Loucy (cell line): ENCODE measurements at regions not wholly inside any gene's neighbourhood (a gene's known extent, or its start where the extent isn't known, plus 50 kb on each side); places are given as distances from the start of the nearest gene placed in this dataset.

Source experiments
- H2AFZ ChIP-seq: fragments of 200-600 bp; sonication (generic); 2 replicates; pipeline ENCODE4 v1.6.0; 2016; ENCODE audit warnings: antibody characterized with exemption, mild to moderate bottlenecking, low read length, moderate library complexity
- H3F3A ChIP-seq: fragments of 200-600 bp; 2 replicates; pipeline ENCODE4 v1.6.0; 2016; ENCODE audit warnings: antibody characterized with exemption, low read depth, mild to moderate bottlenecking
- H3K27me3 ChIP-seq: fragments of 200-600 bp; sonication (generic); 2 replicates; pipeline ENCODE4 v1.6.1; 2014; ENCODE audit warnings: low read length, mild to moderate bottlenecking; ENCODE audit not compliant: insufficient read depth, poor library complexity, severe bottlenecking
- H3K36me3 ChIP-seq: fragments of 200-600 bp; sonication (generic); 2 replicates; pipeline ENCODE4 v1.6.1; 2016; ENCODE audit warnings: low read length; ENCODE audit not compliant: insufficient read depth
- H3K4me1 ChIP-seq: fragments of 200-600 bp; sonication (generic); 2 replicates; pipeline ENCODE4 v1.5.1; 2014; ENCODE audit warnings: low read length, mild to moderate bottlenecking; ENCODE audit not compliant: insufficient read depth, poor library complexity, severe bottlenecking
- H3K4me2 ChIP-seq: fragments of 200-600 bp; sonication (generic); 2 replicates; pipeline ENCODE4 v1.6.0; 2014; ENCODE audit warnings: antibody characterized with exemption, low read length, low read depth, mild to moderate bottlenecking; ENCODE audit not compliant: poor library complexity, severe bottlenecking
- H3K4me3 ChIP-seq: fragments of 200-600 bp; sonication (generic); 2 replicates; pipeline ENCODE4 v1.5.1; 2014; ENCODE audit warnings: low read length, mild to moderate bottlenecking, mixed read lengths; ENCODE audit not compliant: poor library complexity, severe bottlenecking
- H3K79me2 ChIP-seq: fragments of 200-600 bp; sonication (generic); 2 replicates; pipeline ENCODE4 v1.6.1; 2014; ENCODE audit warnings: low read length; ENCODE audit not compliant: insufficient read depth
- H3K9ac ChIP-seq: fragments of 200-600 bp; sonication (generic); 2 replicates; pipeline ENCODE4 v1.6.0; 2014; ENCODE audit warnings: mild to moderate bottlenecking, low read depth, low read length, moderate library complexity; ENCODE audit not compliant: poor library complexity, severe bottlenecking
- H3K9me2 ChIP-seq: fragments of 200-600 bp; sonication (generic); replicated peaks from 2 replicates; pipeline ENCODE4 v1.6.1; 2016; ENCODE audit warnings: low read depth, low read length, mixed read lengths
- H3K9me3 ChIP-seq: fragments of 200-600 bp; sonication (generic); 2 replicates; pipeline ENCODE4 v1.6.1; 2014; ENCODE audit warnings: mild to moderate bottlenecking, antibody characterized with exemption, low read length, low read depth; ENCODE audit not compliant: insufficient read depth
- H4K20me1 ChIP-seq: fragments of 200-600 bp; sonication (generic); 2 replicates; pipeline ENCODE4 v1.6.0; 2014; ENCODE audit warnings: antibody characterized with exemption, low read length, mild to moderate bottlenecking; ENCODE audit not compliant: insufficient read depth, poor library complexity, severe bottlenecking
- EZH2phosphoT487 ChIP-seq: fragments of 200-600 bp; IDR thresholded peaks from 2 replicates; pipeline ENCODE4 v1.6.1; 2018; ENCODE audit warnings: antibody characterized with exemption, mild to moderate bottlenecking, moderate library complexity, borderline replicate concordance
- TF ChIP-seq, protein P1 (sequence below): fragments of 200-600 bp; sonication (generic); conservative IDR thresholded peaks from 2 replicates; pipeline ENCODE4 v1.5.1; 2014; ENCODE audit warnings: mild to moderate bottlenecking, antibody characterized with exemption, low read length

DNA sequence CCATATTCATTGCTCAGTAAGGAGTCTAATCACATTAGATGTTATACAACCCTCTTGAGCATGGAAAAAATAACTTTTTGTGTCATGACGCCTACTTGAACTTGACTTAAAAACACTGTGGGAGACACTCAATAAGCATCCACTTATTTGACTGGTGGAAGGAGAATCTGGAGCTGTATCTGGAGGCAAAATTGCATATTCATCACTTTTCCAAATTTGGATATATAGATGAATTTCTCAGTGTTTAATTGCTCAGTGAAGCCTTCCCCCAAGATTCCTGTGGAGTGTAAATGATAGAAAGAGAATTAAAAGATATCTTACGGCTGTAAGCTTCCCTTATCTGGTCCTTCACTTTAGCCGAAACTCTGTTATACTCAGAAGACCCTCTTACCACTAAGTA is 610.7 kb upstream of the ADGRL2 start:
- H3K36me3 ChIP-seq, result no peaks in the 10 kb centered on the region
- no peaks in the 10 kb centered on the region for H3K9me2 ChIP-seq
- no peak overlapping the region for H3K9ac ChIP-seq
- H3K9me3 ChIP-seq, result no peaks in the 10 kb centered on the region
- no peak for TF ChIP-seq EZH2phosphoT487
- TF ChIP-seq, protein P1, sequence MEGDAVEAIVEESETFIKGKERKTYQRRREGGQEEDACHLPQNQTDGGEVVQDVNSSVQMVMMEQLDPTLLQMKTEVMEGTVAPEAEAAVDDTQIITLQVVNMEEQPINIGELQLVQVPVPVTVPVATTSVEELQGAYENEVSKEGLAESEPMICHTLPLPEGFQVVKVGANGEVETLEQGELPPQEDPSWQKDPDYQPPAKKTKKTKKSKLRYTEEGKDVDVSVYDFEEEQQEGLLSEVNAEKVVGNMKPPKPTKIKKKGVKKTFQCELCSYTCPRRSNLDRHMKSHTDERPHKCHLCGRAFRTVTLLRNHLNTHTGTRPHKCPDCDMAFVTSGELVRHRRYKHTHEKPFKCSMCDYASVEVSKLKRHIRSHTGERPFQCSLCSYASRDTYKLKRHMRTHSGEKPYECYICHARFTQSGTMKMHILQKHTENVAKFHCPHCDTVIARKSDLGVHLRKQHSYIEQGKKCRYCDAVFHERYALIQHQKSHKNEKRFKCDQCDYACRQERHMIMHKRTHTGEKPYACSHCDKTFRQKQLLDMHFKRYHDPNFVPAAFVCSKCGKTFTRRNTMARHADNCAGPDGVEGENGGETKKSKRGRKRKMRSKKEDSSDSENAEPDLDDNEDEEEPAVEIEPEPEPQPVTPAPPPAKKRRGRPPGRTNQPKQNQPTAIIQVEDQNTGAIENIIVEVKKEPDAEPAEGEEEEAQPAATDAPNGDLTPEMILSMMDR, result no peak
- no peak overlapping the region for H2AFZ ChIP-seq
- H3K4me2 ChIP-seq, result no peak overlapping the region
- no peaks in the 10 kb centered on the region for H3K4me1 ChIP-seq
- H3K79me2 ChIP-seq, result no peaks in the 10 kb centered on the region
- no peak overlapping the region for H3K4me3 ChIP-seq
- no peaks in the 10 kb centered on the region for H3F3A ChIP-seq
- H4K20me1 ChIP-seq, result no peaks in the 10 kb centered on the region
- no peaks in the 10 kb centered on the region for H3K27me3 ChIP-seq

DNA sequence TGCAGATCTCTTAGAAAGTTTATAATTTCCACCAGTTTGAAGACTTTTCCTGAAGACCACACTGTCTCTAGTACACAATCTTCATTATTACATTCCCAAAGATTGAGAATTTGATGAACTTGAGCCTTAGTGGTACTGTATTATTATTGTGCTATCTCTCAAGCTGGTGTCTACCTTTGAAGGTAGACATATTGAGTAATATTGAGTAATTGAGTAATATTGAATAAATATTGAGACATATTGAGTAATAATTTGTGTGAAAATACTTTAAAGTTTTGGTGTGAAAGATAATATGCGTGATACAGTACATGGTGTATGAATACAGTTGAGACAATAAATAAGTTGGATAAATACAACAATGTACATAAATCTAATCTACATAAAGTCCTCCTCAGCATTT is 613.1 kb upstream of the ADGRL2 start:
- Histone ChIP-seq H3K36me3 (no peaks in the 10 kb centered on the region), H3F3A (no peaks in the 10 kb centered on the region), H3K79me2 (no peaks in the 10 kb centered on the region), H3K27me3 (no peaks in the 10 kb centered on the region), H3K9ac (no peak overlapping the region), H2AFZ (no peak overlapping the region), H3K4me3 (no peak overlapping the region), H3K9me2 (no peaks in the 10 kb centered on the region), H3K4me1 (no peaks in the 10 kb centered on the region), H3K4me2 (no peak overlapping the region), H4K20me1 (no peaks in the 10 kb centered on the region), H3K9me3 (no peaks in the 10 kb centered on the region)
- TF ChIP-seq, protein P1, result no peak
- no peak for TF ChIP-seq EZH2phosphoT487

- Histone ChIP-seq H3F3A (no peaks in the 10 kb centered on the region), H3K79me2 (no peaks in the 10 kb centered on the region), H3K4me1 (no peaks in the 10 kb centered on the region), H3K9me3 (peaks cover 3% of the 10 kb centered on the region; the same call in 1 of the 2 replicates), H3K27me3 (no peaks in the 10 kb centered on the region), H3K36me3 (no peaks in the 10 kb centered on the region), H4K20me1 (no peaks in the 10 kb centered on the region), H3K9ac (no peak overlapping the region), H2AFZ (no peak overlapping the region), H3K9me2 (no peaks in the 10 kb centered on the region), H3K4me2 (no peak overlapping the region), H3K4me3 (no peak overlapping the region)
- TF ChIP-seq, protein P1, result no peak
- TF ChIP-seq EZH2phosphoT487, result no peak
Observed at GRCh38 chr1:81186261-81186660, 614.5 kb upstream of the ADGRL2 start.
